GM19238 (cell line): ENCODE measurements at regions not wholly inside any gene's neighbourhood (a gene's known extent, or its start where the extent isn't known, plus 50 kb on each side); places are given as distances from the start of the nearest gene placed in this dataset.
"Not testable (repeated sequence)": the region's sequence is repeated elsewhere in the genome, so short reads cannot be mapped to it uniquely, and the experiment has no call there.

Source experiments
- DNase-seq: peaks from one replicate; pipeline ENCODE4 v3.0.0; 2011; ENCODE audit warnings: low spot score; ENCODE audit not compliant: insufficient read length

- DNase-seq: no peak
Measured at GRCh38 chr17:69669441-69670178, 255.1 kb downstream of the MAP2K6 start.

GRCh38 chr17:69672924-69673323, 258.4 kb downstream of the MAP2K6 start:
- no peak for DNase-seq

GRCh38 chr17:69677130-69677529, 262.6 kb downstream of the MAP2K6 start:
- DNase-seq: no peak

- DNase-seq: no peak
Measured at GRCh38 chr17:69678206-69678605, 263.7 kb downstream of the MAP2K6 start.

- no peak for DNase-seq
Measured at GRCh38 chr17:69679829-69680228, 265.3 kb downstream of the MAP2K6 start.

GRCh38 chr17:69684251-69684650, 269.8 kb downstream of the MAP2K6 start:
- DNase-seq: no peak

GRCh38 chr17:69685150-69685549, 270.7 kb downstream of the MAP2K6 start:
- DNase-seq: not testable (repeated sequence)

GRCh38 chr17:69690531-69690930, 276.0 kb downstream of the MAP2K6 start:
- DNase-seq: no peak

GRCh38 chr17:69692171-69692570, 277.7 kb downstream of the MAP2K6 start:
- no peak for DNase-seq

GRCh38 chr17:69695646-69696045, 281.1 kb downstream of the MAP2K6 start:
- DNase-seq: no peak

GRCh38 chr17:69696650-69697049, 282.2 kb downstream of the MAP2K6 start:
- no peak for DNase-seq

GRCh38 chr17:69698352-69698751, 283.9 kb downstream of the MAP2K6 start:
- DNase-seq: not testable (repeated sequence)

GRCh38 chr17:69702078-69702477, 287.6 kb downstream of the MAP2K6 start:
- DNase-seq: no peak

GRCh38 chr17:69703751-69704150, 289.3 kb downstream of the MAP2K6 start:
- no peak for DNase-seq

GRCh38 chr17:69704935-69705334, 290.4 kb downstream of the MAP2K6 start:
- DNase-seq: no peak

- no peak for DNase-seq
Measured at GRCh38 chr17:69706127-69706526, 291.6 kb downstream of the MAP2K6 start.

GRCh38 chr17:69709441-69709840, 294.9 kb downstream of the MAP2K6 start:
- no peak for DNase-seq

GRCh38 chr17:69710926-69711325, 296.4 kb downstream of the MAP2K6 start:
- no peak for DNase-seq

- DNase-seq: no peak
Measured at GRCh38 chr17:69711541-69711940, 297.0 kb downstream of the MAP2K6 start.

- DNase-seq: no peak
Measured at GRCh38 chr17:69712801-69713311, 298.4 kb downstream of the MAP2K6 start.

GRCh38 chr17:69713815-69714214, 299.3 kb downstream of the MAP2K6 start:
- DNase-seq: no peak

GRCh38 chr17:69714669-69715068, 300.2 kb downstream of the MAP2K6 start:
- no peak for DNase-seq

- no peak for DNase-seq
Measured at GRCh38 chr17:69715656-69716055, 301.2 kb downstream of the MAP2K6 start.
